ENCODE measurements at regions not wholly inside any gene's neighbourhood (a gene's known extent, or its start where the extent isn't known, plus 50 kb on each side); places are given as distances from the start of the nearest gene placed in this dataset.
"Not testable (repeated sequence)": the region's sequence is repeated elsewhere in the genome, so short reads cannot be mapped to it uniquely, and the experiment has no call there.

- Mint-ChIP-seq H3K9me3 (peaks cover 4% of the 10 kb centered on the region), H3K27me3 (ENCODE audit: low read depth) (no peaks in the 10 kb centered on the region), H3K4me1 (ENCODE audit: low read depth) (no peaks in the 10 kb centered on the region), H3K36me3 (ENCODE audit: low read depth) (no peaks in the 10 kb centered on the region), H3K4me3 (no peak overlapping the region), H3K27ac (no peak overlapping the region)
- no peak for DNase-seq
- intact Hi-C loops (cut with micrococcal nuclease) = no loop called here
- CTCF ChIA-PET = no interaction called here
Observed at GRCh38 chr3:164060923-164061322, 1017.4 kb downstream of the SI start.

GRCh38 chr3:164049847-164050246 lies 1028.4 kb downstream of the SI start:
- Mint-ChIP-seq H3K4me3 (no peak overlapping the region), H3K4me1 (ENCODE audit: low read depth) (no peaks in the 10 kb centered on the region), H3K27me3 (ENCODE audit: low read depth) (no peaks in the 10 kb centered on the region), H3K36me3 (ENCODE audit: low read depth) (no peaks in the 10 kb centered on the region), H3K27ac (no peak overlapping the region), H3K9me3 (peaks cover 4% of the 10 kb centered on the region)
- DNase-seq = no peak
- intact Hi-C loops (cut with micrococcal nuclease) = loop anchor here (10.0 kb wide), 1 partner anchor 1135 kb away; no protein-coding TSS in a partner anchor
- CTCF ChIA-PET = no interaction called here

- H3K4me1 Mint-ChIP-seq (ENCODE audit: low read depth) = no peaks in the 10 kb centered on the region
- no peak for DNase-seq
- CTCF ChIA-PET = no interaction called here
- no peaks in the 10 kb centered on the region for H3K36me3 Mint-ChIP-seq (ENCODE audit: low read depth)
- H3K4me3 Mint-ChIP-seq = no peak overlapping the region
- no peak overlapping the region for H3K27ac Mint-ChIP-seq
- peaks cover 5% of the 10 kb centered on the region for H3K9me3 Mint-ChIP-seq
- intact Hi-C loops (cut with micrococcal nuclease) = no loop called here
- no peaks in the 10 kb centered on the region for H3K27me3 Mint-ChIP-seq (ENCODE audit: low read depth)
Observed at GRCh38 chr3:164048451-164048850, 1029.8 kb downstream of the SI start.

GRCh38 chr3:164040991-164041390 lies 1037.3 kb downstream of the SI start:
- no peak overlapping the region for H3K27ac Mint-ChIP-seq
- no peaks in the 10 kb centered on the region for H3K27me3 Mint-ChIP-seq (ENCODE audit: low read depth)
- no peak for DNase-seq
- peaks cover 6% of the 10 kb centered on the region for H3K9me3 Mint-ChIP-seq
- intact Hi-C loops (cut with micrococcal nuclease) = no loop called here
- no peaks in the 10 kb centered on the region for H3K4me1 Mint-ChIP-seq (ENCODE audit: low read depth)
- H3K36me3 Mint-ChIP-seq (ENCODE audit: low read depth) = no peaks in the 10 kb centered on the region
- CTCF ChIA-PET = interaction anchor here (0.5 kb wide), 1 partner anchor 969 kb away, joined by 3 read pairs; no protein-coding TSS in a partner anchor
- no peak overlapping the region for H3K4me3 Mint-ChIP-seq

GRCh38 chr3:164030194-164030593 lies 1048.1 kb downstream of the SI start:
- intact Hi-C loops (cut with micrococcal nuclease) = no loop called here
- H3K9me3 Mint-ChIP-seq = peaks cover 3% of the 10 kb centered on the region
- H3K36me3 Mint-ChIP-seq (ENCODE audit: low read depth) = no peaks in the 10 kb centered on the region
- no peak overlapping the region for H3K4me3 Mint-ChIP-seq
- H3K27me3 Mint-ChIP-seq (ENCODE audit: low read depth) = no peaks in the 10 kb centered on the region
- no peak for DNase-seq
- CTCF ChIA-PET = no interaction called here
- H3K4me1 Mint-ChIP-seq (ENCODE audit: low read depth) = no peaks in the 10 kb centered on the region
- H3K27ac Mint-ChIP-seq = no peak overlapping the region

GRCh38 chr3:164024786-164025185 lies 1053.5 kb downstream of the SI start:
- Mint-ChIP-seq H3K9me3 (peaks cover 11% of the 10 kb centered on the region), H3K36me3 (ENCODE audit: low read depth) (no peaks in the 10 kb centered on the region), H3K4me3 (no peak overlapping the region), H3K27me3 (ENCODE audit: low read depth) (no peaks in the 10 kb centered on the region), H3K27ac (no peak overlapping the region), H3K4me1 (ENCODE audit: low read depth) (no peaks in the 10 kb centered on the region)
- intact Hi-C loops (cut with micrococcal nuclease) = no loop called here
- CTCF ChIA-PET = no interaction called here
- no peak for DNase-seq

GRCh38 chr3:164023480-164023879 lies 1054.8 kb downstream of the SI start:
- no peaks in the 10 kb centered on the region for H3K27me3 Mint-ChIP-seq (ENCODE audit: low read depth)
- CTCF ChIA-PET = no interaction called here
- DNase-seq = no peak
- H3K9me3 Mint-ChIP-seq = peaks cover 11% of the 10 kb centered on the region
- H3K4me3 Mint-ChIP-seq = no peak overlapping the region
- H3K36me3 Mint-ChIP-seq (ENCODE audit: low read depth) = no peaks in the 10 kb centered on the region
- no peak overlapping the region for H3K27ac Mint-ChIP-seq
- intact Hi-C loops (cut with micrococcal nuclease) = no loop called here
- no peaks in the 10 kb centered on the region for H3K4me1 Mint-ChIP-seq (ENCODE audit: low read depth)

GRCh38 chr3:164018500-164018899 lies 1059.8 kb downstream of the SI start:
- H3K4me3 Mint-ChIP-seq = no peak overlapping the region
- CTCF ChIA-PET = no interaction called here
- H3K36me3 Mint-ChIP-seq (ENCODE audit: low read depth) = no peaks in the 10 kb centered on the region
- no peak for DNase-seq
- no peak overlapping the region for H3K27ac Mint-ChIP-seq
- no peaks in the 10 kb centered on the region for H3K4me1 Mint-ChIP-seq (ENCODE audit: low read depth)
- intact Hi-C loops (cut with micrococcal nuclease) = no loop called here
- no peaks in the 10 kb centered on the region for H3K9me3 Mint-ChIP-seq
- H3K27me3 Mint-ChIP-seq (ENCODE audit: low read depth) = no peaks in the 10 kb centered on the region

GRCh38 chr3:164007765-164008164 lies 1070.5 kb downstream of the SI start:
- Mint-ChIP-seq H3K27me3 (ENCODE audit: low read depth) (no peaks in the 10 kb centered on the region), H3K27ac (no peak overlapping the region), H3K4me1 (ENCODE audit: low read depth) (no peaks in the 10 kb centered on the region), H3K4me3 (no peak overlapping the region), H3K36me3 (ENCODE audit: low read depth) (no peaks in the 10 kb centered on the region), H3K9me3 (peaks cover 2% of the 10 kb centered on the region)
- intact Hi-C loops (cut with micrococcal nuclease) = no loop called here
- no peak for DNase-seq
- CTCF ChIA-PET = no interaction called here

- H3K27ac Mint-ChIP-seq = no peak overlapping the region
Observed at GRCh38 chr3:164004205-164004604, 1074.1 kb downstream of the SI start.

GRCh38 chr3:164003016-164003415 lies 1075.3 kb downstream of the SI start:
- H3K27me3 Mint-ChIP-seq (ENCODE audit: low read depth); intact Hi-C loops (cut with micrococcal nuclease); CTCF ChIA-PET; H3K4me3 Mint-ChIP-seq; H3K9me3 Mint-ChIP-seq; H3K27ac Mint-ChIP-seq; DNase-seq; H3K36me3 Mint-ChIP-seq (ENCODE audit: low read depth); H3K4me1 Mint-ChIP-seq (ENCODE audit: low read depth): not testable (repeated sequence)

More at GRCh38 chr3:164004205-164004604, 1074.1 kb downstream of the SI start:
- intact Hi-C loops (cut with micrococcal nuclease) = no loop called here
- Mint-ChIP-seq H3K4me3 (no peak overlapping the region), H3K9me3 (peaks cover 2% of the 10 kb centered on the region), H3K36me3 (ENCODE audit: low read depth) (no peaks in the 10 kb centered on the region), H3K27me3 (ENCODE audit: low read depth) (no peaks in the 10 kb centered on the region), H3K4me1 (ENCODE audit: low read depth) (no peaks in the 10 kb centered on the region)
- CTCF ChIA-PET = no interaction called here
- DNase-seq = no peak

GRCh38 chr3:163983940-163984339 lies 1094.4 kb downstream of the SI start:
- intact Hi-C loops (cut with micrococcal nuclease) = no loop called here
- no peak for DNase-seq
- no peaks in the 10 kb centered on the region for H3K4me1 Mint-ChIP-seq (ENCODE audit: low read depth)
- no peaks in the 10 kb centered on the region for H3K27me3 Mint-ChIP-seq (ENCODE audit: low read depth)
- CTCF ChIA-PET = no interaction called here
- H3K4me3 Mint-ChIP-seq = no peak overlapping the region
- H3K36me3 Mint-ChIP-seq (ENCODE audit: low read depth) = no peaks in the 10 kb centered on the region
- H3K9me3 Mint-ChIP-seq = peaks cover 3% of the 10 kb centered on the region
- H3K27ac Mint-ChIP-seq = no peak overlapping the region

- peaks cover 19% of the 10 kb centered on the region for H3K9me3 Mint-ChIP-seq
- no peaks in the 10 kb centered on the region for H3K27me3 Mint-ChIP-seq (ENCODE audit: low read depth)
- no peak overlapping the region for H3K4me3 Mint-ChIP-seq
- no peaks in the 10 kb centered on the region for H3K36me3 Mint-ChIP-seq (ENCODE audit: low read depth)
- no peak for DNase-seq
- intact Hi-C loops (cut with micrococcal nuclease) = no loop called here
- H3K4me1 Mint-ChIP-seq (ENCODE audit: low read depth) = no peaks in the 10 kb centered on the region
- no peak overlapping the region for H3K27ac Mint-ChIP-seq
- CTCF ChIA-PET = no interaction called here
Observed at GRCh38 chr3:163971861-163972260, 1106.4 kb downstream of the SI start.

GRCh38 chr3:163957072-163957471 lies 1121.2 kb downstream of the SI start:
- Mint-ChIP-seq H3K27ac (no peak overlapping the region), H3K4me3 (no peak overlapping the region), H3K9me3 (peaks cover 10% of the 10 kb centered on the region), H3K27me3 (ENCODE audit: low read depth) (no peaks in the 10 kb centered on the region), H3K4me1 (ENCODE audit: low read depth) (no peaks in the 10 kb centered on the region), H3K36me3 (ENCODE audit: low read depth) (no peaks in the 10 kb centered on the region)
- CTCF ChIA-PET = no interaction called here
- intact Hi-C loops (cut with micrococcal nuclease) = no loop called here
- no peak for DNase-seq

Data from activated naive CD4-positive, alpha-beta T cell treated with anti-CD3 and anti-CD28 coated beads for 36 hours (primary cell).